Hepatocyte (in vitro differentiated cells): ENCODE measurements at regions not wholly inside any gene's neighbourhood (a gene's known extent, or its start where the extent isn't known, plus 50 kb on each side); places are given as distances from the start of the nearest gene placed in this dataset.

Experiments used
- DNase-seq: peaks from one replicate; pipeline ENCODE4 v3.0.0-alpha.2; 2016; ENCODE audit warnings: low spot score
- H2AFZ ChIP-seq: fragments of 200-600 bp; sonication (generic); 2 replicates; pipeline ENCODE4 v1.6.0; 2016; ENCODE audit warnings: antibody characterized with exemption, mild to moderate bottlenecking
- H3K27ac ChIP-seq: fragments of 200-600 bp; sonication (generic); 2 replicates; pipeline ENCODE4 v1.5.1; 2016; ENCODE audit warnings: mild to moderate bottlenecking
- H3K27me3 ChIP-seq: fragments of 200-600 bp; sonication (generic); 2 replicates; pipeline ENCODE4 v1.6.1; 2016
- H3K36me3 ChIP-seq: fragments of 200-600 bp; sonication (generic); replicated peaks from 2 replicates; pipeline ENCODE4 v1.5.1; 2016; ENCODE audit warnings: low read depth; ENCODE audit not compliant: insufficient read depth
- H3K4me1 ChIP-seq: fragments of 200-600 bp; sonication (generic); 2 replicates; pipeline ENCODE4 v1.5.1; 2016; ENCODE audit warnings: mild to moderate bottlenecking, moderate library complexity; ENCODE audit not compliant: insufficient read depth
- H3K4me2 ChIP-seq: fragments of 200-600 bp; sonication (generic); 2 replicates; pipeline ENCODE4 v1.6.0; 2016
- H3K4me3 ChIP-seq: fragments of 200-600 bp; sonication (generic); 2 replicates; pipeline ENCODE4 v1.5.1; 2016; ENCODE audit warnings: mild to moderate bottlenecking
- H3K79me2 ChIP-seq: fragments of 200-600 bp; sonication (generic); 2 replicates; pipeline ENCODE4 v1.6.0; 2017; ENCODE audit warnings: mild to moderate bottlenecking
- H3K9me2 ChIP-seq: fragments of 200-600 bp; sonication (generic); replicated peaks from 2 replicates; pipeline ENCODE4 v1.6.0; 2017; ENCODE audit warnings: mild to moderate bottlenecking; ENCODE audit not compliant: insufficient read depth
- H3K9me3 ChIP-seq: fragments of 200-600 bp; sonication (generic); 2 replicates; pipeline ENCODE4 v1.5.1; 2016; ENCODE audit warnings: low read depth, mild to moderate bottlenecking
- H4K20me1 ChIP-seq: fragments of 200-600 bp; sonication (generic); 2 replicates; pipeline ENCODE4 v1.6.0; 2016; ENCODE audit warnings: mild to moderate bottlenecking; ENCODE audit not compliant: insufficient read depth, poor library complexity, severe bottlenecking
- EZH2 ChIP-seq: fragments of 200-600 bp; sonication (generic); IDR thresholded peaks from 2 replicates; pipeline ENCODE4 v1.6.1; 2016; ENCODE audit warnings: antibody characterized with exemption, mild to moderate bottlenecking, borderline replicate concordance
- EZH2phosphoT487 ChIP-seq: fragments of 200-600 bp; sonication (generic); IDR thresholded peaks from one replicate; pipeline ENCODE4 v1.6.1; 2018; ENCODE audit warnings: antibody characterized with exemption, mild to moderate bottlenecking, low read depth, moderate library complexity; ENCODE audit not compliant: unreplicated experiment, severe bottlenecking
- WGBS: methylation state at CpG from one replicate; pipeline ENCODE4 v1.1.6; 2016; ENCODE audit warnings: low lambda C conversion rate; ENCODE audit errors: missing lambda C conversion rate; 5-methylcytosine and 5-hydroxymethylcytosine counted together
- TF ChIP-seq, protein P1 (sequence below): fragments of 200-600 bp; sonication (generic); IDR thresholded peaks from 2 replicates; pipeline ENCODE4 v1.5.1; 2016; ENCODE audit warnings: antibody characterized with exemption, mild to moderate bottlenecking; ENCODE audit not compliant: poor library complexity

DNA sequence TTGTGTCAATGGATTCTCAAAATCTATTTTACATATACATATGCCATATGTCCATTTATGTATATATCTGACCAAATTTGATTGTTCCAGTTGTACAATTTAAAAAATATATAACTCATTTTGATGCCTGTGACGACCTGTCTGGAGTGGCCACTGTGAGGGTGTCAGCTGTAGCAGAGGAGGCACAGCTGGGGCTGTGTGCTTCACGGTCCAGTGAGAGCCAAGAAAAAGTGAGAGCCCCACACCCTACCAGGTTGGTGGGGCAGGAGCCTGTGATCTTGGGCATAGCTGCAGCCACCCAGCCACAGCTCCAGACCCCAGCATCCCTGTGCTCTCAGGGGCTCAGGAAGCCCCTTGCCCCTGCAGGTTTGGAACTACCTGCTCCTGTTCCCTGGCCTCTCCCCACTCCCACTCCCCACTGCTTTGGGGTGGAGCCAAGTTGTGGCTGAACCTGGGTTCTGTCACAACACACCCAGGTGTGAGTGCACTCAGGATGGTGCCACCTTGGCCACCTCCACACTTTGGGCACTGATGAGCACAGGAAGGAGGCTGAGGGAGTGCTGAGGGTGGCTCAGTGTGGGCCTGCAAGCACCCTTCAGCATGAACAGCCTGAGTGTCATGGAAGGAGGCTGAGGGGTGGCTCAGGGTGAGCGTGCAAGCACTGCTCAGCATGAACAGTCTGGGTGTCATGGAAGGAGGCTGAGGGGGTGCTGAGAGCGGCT, 161.1 kb upstream of the ROBO1 start:
- Histone ChIP-seq H2AFZ (no peak overlapping the region), H3K9me3 (no peaks in the 10 kb centered on the region), H3K36me3 (no peaks in the 10 kb centered on the region), H3K27ac (no peak overlapping the region), H3K9me2 (no peaks in the 10 kb centered on the region), H3K79me2 (no peaks in the 10 kb centered on the region), H4K20me1 (no peaks in the 10 kb centered on the region), H3K4me1 (no peaks in the 10 kb centered on the region), H3K27me3 (no peaks in the 10 kb centered on the region), H3K4me2 (no peak overlapping the region), H3K4me3 (no peak overlapping the region)
- no peak for DNase-seq
- TF ChIP-seq, protein P1, sequence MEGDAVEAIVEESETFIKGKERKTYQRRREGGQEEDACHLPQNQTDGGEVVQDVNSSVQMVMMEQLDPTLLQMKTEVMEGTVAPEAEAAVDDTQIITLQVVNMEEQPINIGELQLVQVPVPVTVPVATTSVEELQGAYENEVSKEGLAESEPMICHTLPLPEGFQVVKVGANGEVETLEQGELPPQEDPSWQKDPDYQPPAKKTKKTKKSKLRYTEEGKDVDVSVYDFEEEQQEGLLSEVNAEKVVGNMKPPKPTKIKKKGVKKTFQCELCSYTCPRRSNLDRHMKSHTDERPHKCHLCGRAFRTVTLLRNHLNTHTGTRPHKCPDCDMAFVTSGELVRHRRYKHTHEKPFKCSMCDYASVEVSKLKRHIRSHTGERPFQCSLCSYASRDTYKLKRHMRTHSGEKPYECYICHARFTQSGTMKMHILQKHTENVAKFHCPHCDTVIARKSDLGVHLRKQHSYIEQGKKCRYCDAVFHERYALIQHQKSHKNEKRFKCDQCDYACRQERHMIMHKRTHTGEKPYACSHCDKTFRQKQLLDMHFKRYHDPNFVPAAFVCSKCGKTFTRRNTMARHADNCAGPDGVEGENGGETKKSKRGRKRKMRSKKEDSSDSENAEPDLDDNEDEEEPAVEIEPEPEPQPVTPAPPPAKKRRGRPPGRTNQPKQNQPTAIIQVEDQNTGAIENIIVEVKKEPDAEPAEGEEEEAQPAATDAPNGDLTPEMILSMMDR, result no peak
- TF ChIP-seq EZH2, result no peak
- TF ChIP-seq EZH2phosphoT487, result no peak
- 87% methylated on average over 4 of the region's 4 CpGs for WGBS

DNA sequence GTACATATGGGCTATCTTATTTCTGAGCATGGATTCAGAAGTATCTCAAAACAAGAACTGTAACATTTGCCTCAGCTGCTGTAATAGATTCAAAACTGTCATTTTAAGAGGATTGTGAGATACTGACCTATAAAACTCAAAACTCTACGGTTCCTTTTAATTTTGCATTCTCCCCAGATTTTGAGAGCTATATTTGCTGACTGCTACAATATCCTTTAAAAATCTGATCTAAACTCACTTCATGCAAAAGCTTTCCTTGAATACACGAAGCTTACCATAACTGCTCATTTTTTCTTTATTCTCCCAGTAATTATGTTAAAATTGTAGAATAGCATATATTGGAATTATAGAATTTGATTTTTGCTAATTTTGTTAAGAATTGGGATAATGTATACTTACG, 158.7 kb upstream of the ROBO1 start:
- 64% methylated on average over 3 of the region's 3 CpGs for WGBS
- Histone ChIP-seq H4K20me1 (no peaks in the 10 kb centered on the region), H2AFZ (no peak overlapping the region), H3K4me3 (no peak overlapping the region), H3K27ac (no peak overlapping the region), H3K79me2 (no peaks in the 10 kb centered on the region), H3K9me3 (no peaks in the 10 kb centered on the region), H3K36me3 (no peaks in the 10 kb centered on the region), H3K27me3 (no peaks in the 10 kb centered on the region), H3K4me1 (no peaks in the 10 kb centered on the region), H3K4me2 (no peak overlapping the region), H3K9me2 (no peaks in the 10 kb centered on the region)
- TF ChIP-seq EZH2phosphoT487, result no peak
- TF ChIP-seq, protein P1, result no peak
- TF ChIP-seq EZH2, result no peak
- no peak for DNase-seq

DNA sequence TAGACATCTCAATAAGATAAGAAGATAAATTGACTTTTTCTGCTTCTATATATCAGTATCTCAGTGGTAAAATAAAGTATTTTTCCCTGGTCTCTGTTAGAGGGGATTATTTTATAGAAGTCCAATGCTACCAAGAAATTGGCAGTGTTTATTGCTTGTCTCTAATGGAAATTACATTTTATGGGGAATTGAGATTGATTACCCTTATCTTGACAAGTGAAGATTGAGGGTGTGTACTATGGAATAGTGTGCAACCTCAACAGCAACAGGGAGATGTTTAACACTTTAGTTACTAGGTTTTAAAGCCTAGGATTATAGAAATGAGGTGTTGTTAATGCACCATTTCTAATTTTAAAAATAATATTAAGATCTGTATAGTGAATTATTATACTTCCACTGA, 154.8 kb upstream of the ROBO1 start:
- Histone ChIP-seq H3K4me2 (no peak overlapping the region), H3K27ac (no peak overlapping the region), H3K27me3 (no peaks in the 10 kb centered on the region), H3K4me1 (no peaks in the 10 kb centered on the region), H2AFZ (no peak overlapping the region), H3K36me3 (no peaks in the 10 kb centered on the region), H4K20me1 (no peaks in the 10 kb centered on the region), H3K9me2 (no peaks in the 10 kb centered on the region), H3K9me3 (no peaks in the 10 kb centered on the region), H3K79me2 (no peaks in the 10 kb centered on the region), H3K4me3 (no peak overlapping the region)
- DNase-seq, result no peak
- TF ChIP-seq, protein P1, result no peak
- TF ChIP-seq EZH2 (no peak), EZH2phosphoT487 (no peak)
